Osteocyte (in vitro differentiated cells): ENCODE measurements at regions not wholly inside any gene's neighbourhood (a gene's known extent, or its start where the extent isn't known, plus 50 kb on each side); places are given as distances from the start of the nearest gene placed in this dataset.
"Not testable (repeated sequence)": the region's sequence is repeated elsewhere in the genome, so short reads cannot be mapped to it uniquely, and the experiment has no call there.

ENCODE experiments used
- DNase-seq: peaks from one replicate; pipeline ENCODE4 v3.0.0; 2021; ENCODE audit warnings: mixed read lengths; ENCODE audit not compliant: unreplicated experiment; ENCODE audit errors: extremely low spot score
- H3K27ac Mint-ChIP-seq: one replicate; pipeline ENCODE4 v1.8.0; 2021; ENCODE audit warnings: mild to moderate bottlenecking, mixed read lengths; ENCODE audit not compliant: unreplicated experiment
- H3K27me3 Mint-ChIP-seq: one replicate; pipeline ENCODE4 v1.8.0; 2021; ENCODE audit warnings: mixed read lengths; ENCODE audit not compliant: unreplicated experiment
- H3K36me3 Mint-ChIP-seq: one replicate; pipeline ENCODE4 v1.8.0; 2021; ENCODE audit warnings: mixed read lengths; ENCODE audit not compliant: unreplicated experiment
- H3K4me1 Mint-ChIP-seq: one replicate; pipeline ENCODE4 v1.8.0; 2021; ENCODE audit warnings: mixed read lengths; ENCODE audit not compliant: unreplicated experiment
- H3K4me3 Mint-ChIP-seq: one replicate; pipeline ENCODE4 v1.8.0; 2021; ENCODE audit warnings: mild to moderate bottlenecking, moderate library complexity, mixed read lengths; ENCODE audit not compliant: unreplicated experiment
- H3K9me3 Mint-ChIP-seq: one replicate; pipeline ENCODE4 v1.8.0; 2021; ENCODE audit warnings: mixed read lengths; ENCODE audit not compliant: unreplicated experiment
- TF ChIP-seq, protein P1 (sequence below): fragments of 200-600 bp; sonication (generic); IDR thresholded peaks from 2 replicates; pipeline ENCODE4 v1.5.0; 2021; ENCODE audit warnings: antibody characterized with exemption, mild to moderate bottlenecking, moderate library complexity

DNA sequence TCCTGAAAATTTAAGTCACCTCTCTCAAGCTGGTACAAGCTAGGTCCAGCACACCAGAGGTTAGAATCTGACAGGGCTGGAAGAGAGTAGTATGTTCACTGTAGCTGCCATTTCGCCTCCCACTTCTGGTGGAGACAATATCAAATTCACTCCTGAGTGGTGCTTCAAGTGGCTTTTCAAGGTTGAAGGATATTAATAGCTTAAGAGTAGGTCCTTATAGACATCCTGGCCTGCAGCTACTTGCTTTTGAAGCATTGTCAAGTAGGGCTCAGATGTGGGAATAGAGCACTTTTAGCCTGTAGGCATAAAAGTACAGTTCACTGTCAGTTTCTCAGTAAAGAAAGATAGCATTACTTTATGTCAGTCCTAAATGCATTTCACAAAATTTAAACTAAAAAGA is 270.5 kb upstream of the PLPP4 start:
- TF ChIP-seq, protein P1, sequence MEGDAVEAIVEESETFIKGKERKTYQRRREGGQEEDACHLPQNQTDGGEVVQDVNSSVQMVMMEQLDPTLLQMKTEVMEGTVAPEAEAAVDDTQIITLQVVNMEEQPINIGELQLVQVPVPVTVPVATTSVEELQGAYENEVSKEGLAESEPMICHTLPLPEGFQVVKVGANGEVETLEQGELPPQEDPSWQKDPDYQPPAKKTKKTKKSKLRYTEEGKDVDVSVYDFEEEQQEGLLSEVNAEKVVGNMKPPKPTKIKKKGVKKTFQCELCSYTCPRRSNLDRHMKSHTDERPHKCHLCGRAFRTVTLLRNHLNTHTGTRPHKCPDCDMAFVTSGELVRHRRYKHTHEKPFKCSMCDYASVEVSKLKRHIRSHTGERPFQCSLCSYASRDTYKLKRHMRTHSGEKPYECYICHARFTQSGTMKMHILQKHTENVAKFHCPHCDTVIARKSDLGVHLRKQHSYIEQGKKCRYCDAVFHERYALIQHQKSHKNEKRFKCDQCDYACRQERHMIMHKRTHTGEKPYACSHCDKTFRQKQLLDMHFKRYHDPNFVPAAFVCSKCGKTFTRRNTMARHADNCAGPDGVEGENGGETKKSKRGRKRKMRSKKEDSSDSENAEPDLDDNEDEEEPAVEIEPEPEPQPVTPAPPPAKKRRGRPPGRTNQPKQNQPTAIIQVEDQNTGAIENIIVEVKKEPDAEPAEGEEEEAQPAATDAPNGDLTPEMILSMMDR, result no peak
- Mint-ChIP-seq H3K4me3 (no peak overlapping the region), H3K4me1 (no peaks in the 10 kb centered on the region), H3K36me3 (no peaks in the 10 kb centered on the region), H3K27me3 (no peaks in the 10 kb centered on the region), H3K27ac (no peak overlapping the region), H3K9me3 (peaks cover 5% of the 10 kb centered on the region)
- DNase-seq, result no peak

DNA sequence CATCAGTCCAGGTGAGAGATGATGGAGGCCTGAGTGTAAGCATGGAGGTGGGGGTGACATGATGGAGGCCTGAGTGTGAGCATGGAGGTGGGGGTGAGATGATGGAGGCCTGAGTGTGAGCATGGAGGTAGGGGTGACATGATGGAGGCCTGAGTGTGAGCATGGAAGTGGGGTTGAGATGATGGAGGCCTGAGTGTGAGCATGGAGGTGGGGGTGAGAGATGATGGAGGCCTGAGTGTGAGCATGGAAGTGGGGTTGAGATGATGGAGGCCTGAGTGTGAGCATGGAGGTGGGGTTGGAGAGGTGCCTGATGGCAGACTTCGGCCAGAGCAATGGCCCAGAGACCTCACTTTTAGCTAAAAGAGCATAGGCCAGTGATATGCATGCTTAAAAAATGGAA is 269.9 kb upstream of the PLPP4 start:
- H3K36me3 Mint-ChIP-seq, H3K4me3 Mint-ChIP-seq, DNase-seq, H3K9me3 Mint-ChIP-seq, H3K27me3 Mint-ChIP-seq, H3K27ac Mint-ChIP-seq, H3K4me1 Mint-ChIP-seq: not testable (repeated sequence)

DNA sequence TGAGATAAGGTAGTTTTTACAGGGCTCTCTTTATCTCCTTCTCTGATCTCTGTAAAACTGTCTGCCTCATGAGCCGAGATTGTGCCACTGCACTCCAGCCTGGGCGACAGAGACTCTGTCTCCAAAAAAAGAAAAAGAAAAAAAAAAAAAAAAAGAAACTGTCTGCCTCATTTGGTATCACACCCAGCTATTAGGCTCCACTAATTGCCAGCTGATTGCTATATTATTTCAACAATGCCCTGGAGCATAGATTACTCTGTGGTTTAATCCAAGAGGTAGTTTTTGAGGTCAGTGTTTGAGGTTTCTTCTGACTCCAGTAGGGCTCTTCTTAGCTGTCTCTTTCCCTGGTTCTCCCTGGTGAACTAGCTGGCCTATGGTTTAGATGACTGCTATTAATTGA is 268.1 kb upstream of the PLPP4 start:
- Mint-ChIP-seq H3K27ac (no peak overlapping the region), H3K36me3 (no peaks in the 10 kb centered on the region), H3K27me3 (no peaks in the 10 kb centered on the region), H3K9me3 (peaks cover 5% of the 10 kb centered on the region), H3K4me1 (no peaks in the 10 kb centered on the region), H3K4me3 (no peak overlapping the region)
- no peak for DNase-seq
- TF ChIP-seq, protein P1, result no peak

DNA sequence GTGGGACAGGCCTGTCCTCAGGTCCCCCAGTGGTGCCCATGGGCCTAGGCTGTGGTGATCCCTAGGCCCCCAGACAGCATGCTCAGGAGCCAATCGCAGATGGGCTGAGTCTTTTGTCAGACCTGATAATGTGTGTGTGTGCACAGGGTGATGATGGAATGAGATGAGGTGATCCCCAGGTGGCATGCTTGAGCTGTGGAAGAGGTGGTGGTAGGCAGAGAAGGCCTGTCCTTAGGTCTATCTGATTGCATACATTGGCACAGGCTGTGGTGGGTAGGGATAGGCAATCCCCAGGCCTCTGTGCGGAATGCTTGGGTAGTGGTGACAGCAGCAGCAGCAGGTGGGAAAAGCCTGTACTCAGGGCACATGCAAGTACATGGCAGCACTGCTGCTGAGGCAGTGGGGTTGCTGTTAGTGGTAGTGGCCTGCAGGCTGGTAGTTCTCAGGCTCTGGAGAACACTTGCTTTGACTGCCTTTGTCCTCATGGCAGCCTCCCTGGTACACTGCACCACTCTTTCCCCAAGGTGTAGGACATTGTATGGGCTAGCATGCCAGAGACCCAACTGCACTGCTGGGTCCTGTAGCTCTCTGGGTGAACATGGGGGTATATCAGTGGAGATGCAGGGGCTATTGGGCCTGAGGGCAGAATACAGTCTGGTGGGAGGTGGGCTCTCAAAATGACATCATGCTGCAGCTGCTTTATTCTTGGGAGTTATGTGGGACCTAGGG is 260.9 kb upstream of the PLPP4 start:
- DNase-seq, result no peak
- TF ChIP-seq, protein P1, result no peak
- H3K9me3 Mint-ChIP-seq, result peaks cover 7% of the 10 kb centered on the region
- H3K27me3 Mint-ChIP-seq, result no peaks in the 10 kb centered on the region
- no peak overlapping the region for H3K27ac Mint-ChIP-seq
- H3K4me3 Mint-ChIP-seq, result no peak overlapping the region
- H3K36me3 Mint-ChIP-seq, result no peaks in the 10 kb centered on the region
- H3K4me1 Mint-ChIP-seq, result no peaks in the 10 kb centered on the region

DNA sequence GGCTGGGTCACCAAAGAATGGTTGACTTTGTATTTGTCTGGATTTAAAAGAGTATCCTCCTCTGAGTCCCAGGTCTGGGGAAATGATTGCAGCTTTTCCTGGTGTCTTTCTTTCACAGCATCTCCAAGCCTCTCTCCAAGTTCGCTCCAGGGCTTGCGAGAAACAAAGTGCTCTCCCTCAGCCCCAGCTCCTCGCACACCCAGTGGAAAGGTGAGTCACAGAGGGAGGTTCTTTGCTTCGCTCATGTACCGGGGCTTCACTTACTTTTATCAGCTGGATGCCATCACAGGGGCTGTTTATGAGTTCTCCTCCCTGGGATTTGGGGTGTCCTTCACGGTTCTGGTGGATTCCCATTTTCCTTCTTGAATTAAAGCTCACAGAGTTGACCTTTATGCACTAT is 252.2 kb upstream of the PLPP4 start:
- no peaks in the 10 kb centered on the region for H3K4me1 Mint-ChIP-seq
- H3K4me3 Mint-ChIP-seq, result no peak overlapping the region
- no peaks in the 10 kb centered on the region for H3K9me3 Mint-ChIP-seq
- no peak for DNase-seq
- no peak overlapping the region for H3K27ac Mint-ChIP-seq
- H3K27me3 Mint-ChIP-seq, result no peaks in the 10 kb centered on the region
- no peaks in the 10 kb centered on the region for H3K36me3 Mint-ChIP-seq
- TF ChIP-seq, protein P1, result no peak
